ENCODE measurements at regions not wholly inside any gene's neighbourhood (a gene's known extent, or its start where the extent isn't known, plus 50 kb on each side); places are given as distances from the start of the nearest gene placed in this dataset.

DNA sequence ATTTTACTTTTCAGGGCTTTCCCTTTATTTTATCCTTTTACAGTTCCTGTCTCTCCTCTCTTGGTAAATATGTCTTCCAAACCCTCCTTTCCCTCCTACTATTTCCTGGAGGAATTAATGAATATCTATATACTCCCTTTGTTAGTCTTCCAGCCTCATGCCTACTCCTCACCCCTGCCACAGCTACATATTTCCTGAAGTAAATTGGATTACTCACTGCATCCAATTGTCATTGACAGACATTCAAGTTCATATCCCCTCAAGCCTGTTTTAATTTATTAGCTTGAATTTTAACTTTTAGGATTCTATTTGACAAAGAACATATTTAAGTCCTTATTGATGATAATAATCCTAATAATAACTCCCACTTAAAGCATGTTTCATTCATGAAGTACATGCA is 314.5 kb downstream of the TMEM161B start:
- TF ChIP-seq, protein P1, sequence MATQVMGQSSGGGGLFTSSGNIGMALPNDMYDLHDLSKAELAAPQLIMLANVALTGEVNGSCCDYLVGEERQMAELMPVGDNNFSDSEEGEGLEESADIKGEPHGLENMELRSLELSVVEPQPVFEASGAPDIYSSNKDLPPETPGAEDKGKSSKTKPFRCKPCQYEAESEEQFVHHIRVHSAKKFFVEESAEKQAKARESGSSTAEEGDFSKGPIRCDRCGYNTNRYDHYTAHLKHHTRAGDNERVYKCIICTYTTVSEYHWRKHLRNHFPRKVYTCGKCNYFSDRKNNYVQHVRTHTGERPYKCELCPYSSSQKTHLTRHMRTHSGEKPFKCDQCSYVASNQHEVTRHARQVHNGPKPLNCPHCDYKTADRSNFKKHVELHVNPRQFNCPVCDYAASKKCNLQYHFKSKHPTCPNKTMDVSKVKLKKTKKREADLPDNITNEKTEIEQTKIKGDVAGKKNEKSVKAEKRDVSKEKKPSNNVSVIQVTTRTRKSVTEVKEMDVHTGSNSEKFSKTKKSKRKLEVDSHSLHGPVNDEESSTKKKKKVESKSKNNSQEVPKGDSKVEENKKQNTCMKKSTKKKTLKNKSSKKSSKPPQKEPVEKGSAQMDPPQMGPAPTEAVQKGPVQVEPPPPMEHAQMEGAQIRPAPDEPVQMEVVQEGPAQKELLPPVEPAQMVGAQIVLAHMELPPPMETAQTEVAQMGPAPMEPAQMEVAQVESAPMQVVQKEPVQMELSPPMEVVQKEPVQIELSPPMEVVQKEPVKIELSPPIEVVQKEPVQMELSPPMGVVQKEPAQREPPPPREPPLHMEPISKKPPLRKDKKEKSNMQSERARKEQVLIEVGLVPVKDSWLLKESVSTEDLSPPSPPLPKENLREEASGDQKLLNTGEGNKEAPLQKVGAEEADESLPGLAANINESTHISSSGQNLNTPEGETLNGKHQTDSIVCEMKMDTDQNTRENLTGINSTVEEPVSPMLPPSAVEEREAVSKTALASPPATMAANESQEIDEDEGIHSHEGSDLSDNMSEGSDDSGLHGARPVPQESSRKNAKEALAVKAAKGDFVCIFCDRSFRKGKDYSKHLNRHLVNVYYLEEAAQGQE (IDR thresholded peaks at IDR 0.05; ENCODE audit: insufficient read depth in 1 of 2, low read depth in 2 of 2, low read length in 2 of 2) = no peak
- TF ChIP-seq SIN3A (IDR thresholded peaks at IDR 0.05; ENCODE audit: borderline replicate concordance, insufficient read depth, low read length) (no peak), POLR2AphosphoS5 (IDR thresholded peaks at IDR 0.05; ENCODE audit: low read depth, low read length) (no peak), FOXP2 (optimal IDR thresholded peaks at IDR 0.05; ENCODE audit: borderline replicate concordance, extremely low read depth, extremely low read length, insufficient read depth) (no peak), TAF1 (IDR thresholded peaks at IDR 0.05; ENCODE audit: borderline replicate concordance, insufficient read depth, low read length) (no peak)

DNA sequence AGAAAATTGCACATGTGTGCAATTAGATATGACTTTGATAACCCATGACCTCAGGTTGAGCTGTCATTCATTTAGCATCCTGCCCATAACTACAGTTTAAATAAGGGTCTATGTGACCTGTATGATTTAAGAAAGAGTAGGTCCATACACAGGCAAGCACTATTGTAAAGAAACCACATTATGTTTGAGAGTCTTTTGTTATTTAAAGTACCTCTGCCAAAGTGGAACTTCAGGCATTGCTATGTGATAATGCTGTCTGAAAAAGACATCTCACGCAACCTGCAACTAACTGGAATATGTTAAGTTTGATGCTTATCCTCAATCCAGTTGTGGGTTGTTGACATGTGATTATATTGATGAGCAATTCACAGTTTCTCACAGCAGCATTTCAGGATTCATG is 317.0 kb downstream of the TMEM161B start:
- TF ChIP-seq FOXP2 (optimal IDR thresholded peaks at IDR 0.05; ENCODE audit: borderline replicate concordance, extremely low read depth, extremely low read length, insufficient read depth) (no peak), TAF1 (IDR thresholded peaks at IDR 0.05; ENCODE audit: borderline replicate concordance, insufficient read depth, low read length) (no peak)

DNA sequence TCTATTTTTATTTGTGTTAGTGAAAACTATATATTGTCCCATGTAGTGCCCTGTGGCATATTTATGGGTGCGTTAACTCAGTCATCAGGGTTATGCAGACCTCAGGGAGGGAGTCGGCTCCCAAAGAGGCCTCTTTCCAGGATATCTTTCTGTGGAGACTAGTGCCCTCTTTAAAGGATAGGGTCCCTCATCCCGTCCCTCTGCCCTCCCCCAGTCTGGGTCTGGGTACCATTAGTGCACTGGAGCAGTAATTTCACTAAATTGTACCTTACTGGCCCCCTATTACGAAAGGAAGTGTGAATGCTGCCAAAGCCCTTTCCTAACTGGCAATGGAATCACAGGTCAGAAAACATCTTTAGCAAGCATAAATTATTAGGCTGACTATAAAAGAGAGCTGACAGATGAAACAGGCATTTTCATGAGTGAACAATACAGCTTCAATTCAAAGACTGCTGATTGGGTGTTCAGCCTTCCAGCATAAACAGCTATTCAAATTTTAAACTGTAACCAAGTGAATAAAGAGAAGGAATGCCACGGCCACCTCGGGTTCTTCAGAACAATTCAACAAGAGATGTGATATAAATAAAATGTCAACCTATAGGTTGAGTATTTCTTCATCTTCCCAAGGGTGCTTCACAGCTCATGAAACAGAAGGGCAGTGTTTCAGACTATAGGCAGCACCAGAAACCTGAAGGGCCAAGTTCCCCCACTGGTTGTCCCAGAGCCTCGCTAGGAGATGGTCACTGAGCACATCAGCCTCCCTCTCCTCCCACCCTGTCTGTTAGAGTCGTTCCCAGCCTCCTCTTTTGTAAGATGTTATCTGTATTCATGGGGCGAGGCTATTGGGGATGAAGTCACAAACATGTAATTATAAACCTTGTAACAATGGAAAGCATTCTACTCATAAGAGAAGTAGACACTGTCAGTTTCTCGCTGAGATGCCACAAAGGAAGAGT is 318.7 kb downstream of the TMEM161B start:
- TF ChIP-seq FOXP2 (optimal IDR thresholded peaks at IDR 0.05; ENCODE audit: borderline replicate concordance, extremely low read depth, extremely low read length, insufficient read depth) (no peak), POLR2AphosphoS5 (IDR thresholded peaks at IDR 0.05; ENCODE audit: low read depth, low read length) (no peak), TAF1 (IDR thresholded peaks at IDR 0.05; ENCODE audit: borderline replicate concordance, insufficient read depth, low read length) (no peak), SIN3A (IDR thresholded peaks at IDR 0.05; ENCODE audit: borderline replicate concordance, insufficient read depth, low read length) (no peak)
- TF ChIP-seq, protein P1 (IDR thresholded peaks at IDR 0.05; ENCODE audit: insufficient read depth in 1 of 2, low read depth in 2 of 2, low read length in 2 of 2) = no peak

DNA sequence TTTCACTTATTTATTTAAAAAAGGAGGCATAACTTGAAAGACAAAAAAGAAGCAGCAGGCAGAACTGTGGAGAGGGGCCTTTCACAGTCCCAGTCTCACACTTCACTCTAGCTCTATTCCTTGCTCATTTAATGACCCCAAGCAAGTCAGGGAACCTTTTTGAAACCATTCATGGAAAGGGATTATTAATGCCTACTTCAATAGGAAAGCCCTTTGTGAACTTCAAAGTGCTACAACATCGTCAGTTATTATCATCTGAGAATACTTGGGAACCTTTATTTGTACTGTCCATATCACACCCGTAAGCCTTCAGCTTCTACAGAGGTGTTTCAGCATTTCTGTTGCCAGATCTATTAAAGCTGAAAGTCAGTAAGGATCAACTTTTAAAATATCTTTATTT is 320.2 kb downstream of the TMEM161B start:
- TF ChIP-seq POLR2AphosphoS5 (IDR thresholded peaks at IDR 0.05; ENCODE audit: low read depth, low read length) = no peak
- no peak for TF ChIP-seq SIN3A (IDR thresholded peaks at IDR 0.05; ENCODE audit: borderline replicate concordance, insufficient read depth, low read length)
- no peak for TF ChIP-seq FOXP2 (optimal IDR thresholded peaks at IDR 0.05; ENCODE audit: borderline replicate concordance, extremely low read depth, extremely low read length, insufficient read depth)

DNA sequence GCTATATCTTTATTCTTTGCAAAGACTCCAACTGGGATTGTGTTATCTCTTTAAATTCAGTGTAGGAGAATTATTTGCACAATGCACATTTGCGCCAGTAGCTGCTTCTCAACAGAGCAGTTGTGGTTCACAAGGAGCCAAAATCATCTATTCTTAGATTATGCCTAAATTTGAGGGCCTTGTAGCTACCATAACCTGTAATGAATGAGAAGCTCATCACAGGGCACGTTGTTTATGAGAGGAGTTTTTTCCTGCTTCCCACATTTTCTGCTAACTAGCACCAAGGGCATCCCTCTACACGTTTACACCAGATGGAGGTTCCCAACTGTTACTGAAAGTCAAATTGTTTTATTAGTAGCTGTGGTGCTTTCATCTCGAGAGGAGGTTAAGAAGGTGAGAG is 322.4 kb downstream of the TMEM161B start:
- TF ChIP-seq SIN3A (IDR thresholded peaks at IDR 0.05; ENCODE audit: borderline replicate concordance, insufficient read depth, low read length) (no peak), POLR2AphosphoS5 (IDR thresholded peaks at IDR 0.05; ENCODE audit: low read depth, low read length) (no peak), TAF1 (IDR thresholded peaks at IDR 0.05; ENCODE audit: borderline replicate concordance, insufficient read depth, low read length) (no peak), FOXP2 (optimal IDR thresholded peaks at IDR 0.05; ENCODE audit: borderline replicate concordance, extremely low read depth, extremely low read length, insufficient read depth) (no peak)
- TF ChIP-seq, protein P1 (IDR thresholded peaks at IDR 0.05; ENCODE audit: insufficient read depth in 1 of 2, low read depth in 2 of 2, low read length in 2 of 2) = no peak

DNA sequence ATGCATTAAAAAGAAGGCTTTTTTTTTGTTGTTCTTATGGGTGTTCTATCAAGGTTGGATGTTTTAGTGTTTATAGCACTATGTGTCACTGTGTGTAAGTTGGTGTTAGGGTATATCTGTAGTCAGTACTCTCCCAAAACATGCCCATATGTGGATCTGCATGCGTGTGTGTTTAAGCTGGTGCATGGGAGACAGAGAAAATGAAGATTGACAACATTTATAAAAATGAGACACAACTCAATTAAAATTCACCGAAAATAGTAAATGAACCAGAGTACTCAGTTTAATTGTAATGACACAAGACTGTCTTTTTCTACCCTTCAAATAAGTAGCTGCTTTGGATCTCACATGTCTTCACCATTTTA is 323.4 kb downstream of the TMEM161B start:
- no peak for TF ChIP-seq TAF1 (IDR thresholded peaks at IDR 0.05; ENCODE audit: borderline replicate concordance, insufficient read depth, low read length)
- TF ChIP-seq, protein P1 (IDR thresholded peaks at IDR 0.05; ENCODE audit: insufficient read depth in 1 of 2, low read depth in 2 of 2, low read length in 2 of 2) = no peak
- TF ChIP-seq FOXP2 (optimal IDR thresholded peaks at IDR 0.05; ENCODE audit: borderline replicate concordance, extremely low read depth, extremely low read length, insufficient read depth) = no peak
- no peak for TF ChIP-seq POLR2AphosphoS5 (IDR thresholded peaks at IDR 0.05; ENCODE audit: low read depth, low read length)
- TF ChIP-seq SIN3A (IDR thresholded peaks at IDR 0.05; ENCODE audit: borderline replicate concordance, insufficient read depth, low read length) = no peak
